ENCODE measurements at regions not wholly inside any gene's neighbourhood (a gene's known extent, or its start where the extent isn't known, plus 50 kb on each side); places are given as distances from the start of the nearest gene placed in this dataset.
A peak's percentile ranks its signal among the peaks of the same experiment; 100 is the strongest.

- DNase-seq (ENCODE audit: low spot score): no peak
Measured at GRCh38 chr15:61530769-61531168, 301.7 kb upstream of the RORA start.

- peak; percentile 51 for DNase-seq (ENCODE audit: low spot score)
Measured at GRCh38 chr15:61528581-61528910, 299.4 kb upstream of the RORA start.

DNA sequence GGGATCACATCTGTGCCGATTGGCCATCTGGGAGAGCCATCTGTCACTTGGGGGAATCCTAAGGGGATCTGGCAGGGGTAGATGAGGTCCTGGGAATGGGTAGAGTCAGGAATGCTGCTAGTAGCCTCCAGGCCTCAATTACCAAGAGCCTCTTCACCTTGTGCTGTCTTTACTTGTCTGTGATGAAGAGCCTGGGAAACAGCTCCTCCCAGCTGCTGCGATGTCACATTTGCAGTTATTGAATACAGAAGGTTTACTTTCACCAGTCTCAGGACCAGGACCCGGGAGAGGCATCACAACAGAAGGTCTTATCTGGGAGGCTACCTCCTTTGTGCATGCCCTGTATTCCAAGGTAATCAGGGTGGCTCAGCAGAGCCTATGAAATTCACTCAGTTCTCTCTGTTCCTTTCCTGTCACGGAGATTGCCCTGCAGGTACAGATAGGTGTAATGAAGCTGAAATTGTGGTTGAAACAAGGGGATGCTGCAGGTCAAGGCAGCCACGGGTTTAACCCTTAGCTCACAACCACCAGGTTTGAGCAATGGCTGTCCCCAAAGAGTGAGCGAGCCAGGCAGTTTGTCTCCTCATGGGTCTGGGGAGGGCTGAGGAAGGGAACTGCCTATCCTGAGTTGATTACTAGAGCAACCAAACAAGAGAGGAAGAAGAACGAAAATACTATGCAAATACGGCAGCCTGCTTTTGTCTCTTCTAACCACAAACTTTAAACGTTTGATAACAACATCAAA lies 298.9 kb upstream of the RORA start:
- peak; percentile 10 for DNase-seq (ENCODE audit: low spot score)

- no peak for DNase-seq (ENCODE audit: low spot score)
Measured at GRCh38 chr15:61524545-61524944, 295.4 kb upstream of the RORA start.

DNA sequence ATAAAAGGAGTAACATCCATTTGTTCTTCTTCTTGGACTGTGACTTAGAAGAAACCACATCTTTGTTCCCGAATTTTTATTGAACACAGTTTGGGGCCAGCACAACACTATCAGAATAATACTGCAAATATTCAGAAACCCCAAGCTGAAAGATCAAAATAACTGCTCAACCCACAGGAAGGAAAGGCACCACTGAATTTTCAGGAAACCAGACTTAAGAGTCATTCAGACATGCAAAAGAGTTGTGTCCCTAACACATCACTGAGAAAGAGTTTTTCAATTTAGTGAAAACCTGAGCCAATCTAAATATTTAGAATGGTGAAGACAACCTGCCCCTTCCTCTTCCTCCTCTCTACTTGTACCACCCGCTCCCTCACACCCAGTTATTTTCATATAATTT lies 295.0 kb upstream of the RORA start:
- DNase-seq (ENCODE audit: low spot score): peak; percentile 63

GRCh38 chr15:61522411-61522810 lies 293.3 kb upstream of the RORA start:
- DNase-seq (ENCODE audit: low spot score): no peak

DNA sequence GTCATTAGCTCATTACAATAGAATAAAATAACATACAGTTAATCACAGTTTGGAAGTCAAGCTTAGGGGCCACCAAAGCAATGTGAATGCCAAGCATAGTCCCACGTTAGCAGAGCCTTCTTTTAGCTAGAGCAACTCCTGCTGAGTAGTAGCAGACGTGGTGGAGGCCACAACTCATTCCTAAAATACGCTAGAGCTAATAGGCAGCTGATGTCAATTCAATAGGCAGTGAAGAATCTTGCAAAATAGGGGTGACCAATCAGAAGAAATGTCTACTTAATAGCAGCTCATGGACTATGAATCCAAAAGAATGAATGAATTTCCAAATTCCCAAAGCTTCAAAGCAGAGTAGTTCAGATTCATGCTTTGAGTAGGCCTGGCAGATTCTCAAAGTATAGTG lies 292.9 kb upstream of the RORA start:
- no peak for DNase-seq (ENCODE audit: low spot score)

- no peak for DNase-seq (ENCODE audit: low spot score)
Measured at GRCh38 chr15:61519296-61519695, 290.2 kb upstream of the RORA start.

- DNase-seq (ENCODE audit: low spot score): no peak
Measured at GRCh38 chr15:61518191-61518950, 289.3 kb upstream of the RORA start.

DNA sequence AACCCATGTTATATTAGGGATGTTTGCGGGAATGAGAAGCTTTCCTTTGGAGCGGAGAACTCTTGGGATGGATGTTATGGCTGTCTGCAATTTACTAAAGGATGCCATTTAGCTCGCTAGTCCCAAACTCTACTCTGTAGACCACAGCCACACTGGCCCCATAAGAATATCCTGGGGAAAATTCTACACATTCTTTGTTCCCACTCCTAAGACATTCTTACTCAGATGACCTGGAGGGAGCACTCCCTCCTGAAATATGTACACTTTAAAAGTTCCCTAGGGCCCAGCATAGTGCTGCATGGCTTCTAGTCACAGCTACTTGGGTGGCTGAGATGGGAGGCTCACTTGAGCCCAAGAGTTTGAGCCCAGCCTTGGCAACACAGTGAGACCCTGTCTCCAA lies 288.7 kb upstream of the RORA start:
- DNase-seq (ENCODE audit: low spot score): no peak

DNA sequence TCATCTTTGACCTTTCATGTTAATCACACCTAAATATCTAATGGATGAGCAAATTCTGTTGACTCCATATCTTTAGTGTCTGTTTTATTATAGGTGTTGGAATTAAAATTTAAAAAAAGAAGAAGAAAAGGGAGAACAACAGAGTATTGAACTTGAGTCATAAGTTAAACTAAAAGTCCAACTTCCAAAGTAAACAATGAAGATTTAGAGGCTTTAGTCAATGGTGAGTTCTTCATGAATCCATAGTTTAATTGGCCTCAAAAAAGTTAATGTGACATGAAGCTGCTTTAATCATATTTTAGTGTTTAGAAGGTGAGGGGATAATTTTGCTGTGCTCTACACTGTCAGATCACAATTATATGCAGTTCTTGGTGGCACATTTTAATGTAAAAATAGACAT lies 288.2 kb upstream of the RORA start:
- no peak for DNase-seq (ENCODE audit: low spot score)

GRCh38 chr15:61511756-61512155 lies 282.7 kb upstream of the RORA start:
- DNase-seq (ENCODE audit: low spot score): no peak

DNA sequence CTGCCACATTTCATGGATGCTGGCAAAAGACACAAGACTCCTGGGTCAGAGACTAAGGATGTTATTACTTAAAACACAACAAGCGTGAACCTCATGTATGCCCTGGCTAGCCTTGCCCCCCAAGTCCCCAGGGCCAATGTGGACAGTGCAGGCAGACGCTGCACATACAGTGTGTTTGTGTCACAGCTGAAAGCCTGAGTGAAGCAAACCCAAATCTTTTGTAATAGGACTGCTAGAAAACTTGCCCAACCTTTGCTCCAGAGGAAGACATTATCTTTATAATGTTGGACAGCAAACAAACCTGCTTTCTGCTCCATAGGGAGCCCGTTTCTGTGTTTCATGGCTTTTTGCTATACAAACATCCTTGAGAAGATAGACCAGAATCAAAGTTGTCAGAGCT lies 282.0 kb upstream of the RORA start:
- DNase-seq (ENCODE audit: low spot score): no peak

DNA sequence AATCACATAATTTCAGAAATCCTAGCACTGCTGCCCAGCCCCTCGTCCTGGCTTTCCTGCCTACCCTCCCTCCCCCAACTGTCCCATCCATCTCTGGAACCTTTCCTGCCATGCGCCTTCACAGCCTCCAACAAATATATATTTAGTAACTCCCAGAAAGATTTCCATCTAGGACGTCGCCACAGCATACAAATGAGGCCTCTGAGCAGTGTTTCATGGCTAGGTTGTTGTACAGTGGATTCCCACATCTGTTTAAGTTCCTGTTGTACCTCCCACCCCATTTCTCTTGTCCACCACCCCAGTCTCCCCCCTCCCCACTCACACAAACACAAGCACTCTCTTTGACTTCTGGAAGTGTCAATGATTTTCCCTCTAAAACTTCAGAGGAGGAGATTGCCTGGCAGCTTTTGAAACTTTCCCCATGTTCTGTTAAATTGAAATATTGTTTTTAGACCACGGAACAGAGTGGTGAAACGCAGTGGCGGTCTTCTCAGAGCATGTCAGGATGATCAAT lies 280.3 kb upstream of the RORA start:
- DNase-seq (ENCODE audit: low spot score): no peak

GRCh38 chr15:61503383-61503969 lies 274.4 kb upstream of the RORA start:
- DNase-seq (ENCODE audit: low spot score): no peak

- no peak for DNase-seq (ENCODE audit: low spot score)
Measured at GRCh38 chr15:61501815-61502389, 272.8 kb upstream of the RORA start.

DNA sequence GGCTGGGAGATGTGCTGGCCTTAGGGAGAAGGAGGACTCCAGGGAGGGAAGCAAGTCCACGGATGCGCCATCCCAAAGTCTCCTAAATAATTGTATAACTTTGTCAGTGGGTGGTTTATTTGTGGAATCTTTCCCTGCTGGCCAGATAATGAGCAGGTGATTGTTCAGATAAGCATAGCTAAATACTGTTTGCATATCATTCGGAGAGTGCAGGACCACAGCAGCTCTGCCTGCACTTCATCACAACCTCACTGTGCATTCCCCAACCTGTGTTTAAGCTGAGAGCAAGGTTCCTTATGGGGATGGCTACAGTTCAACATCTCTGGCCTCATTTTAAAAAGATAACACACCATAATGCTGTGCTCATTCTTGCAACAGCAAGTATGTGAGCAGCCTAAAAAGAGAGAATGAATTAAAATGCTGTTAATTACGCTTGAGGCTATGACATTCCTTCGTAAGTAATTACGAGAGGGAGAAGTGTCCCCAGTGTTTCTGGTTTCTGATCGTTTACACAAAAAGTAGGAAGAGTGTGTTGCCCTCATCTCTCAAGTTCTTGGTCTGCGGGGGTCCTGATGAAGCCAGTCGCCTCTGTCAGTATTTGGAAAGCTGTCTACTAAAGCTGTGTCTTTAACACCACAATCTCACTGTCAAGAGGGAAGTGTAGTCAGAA lies 272.0 kb upstream of the RORA start:
- DNase-seq (ENCODE audit: low spot score): no peak

GRCh38 chr15:61500523-61500922 lies 271.4 kb upstream of the RORA start:
- DNase-seq (ENCODE audit: low spot score): no peak

- no peak for DNase-seq (ENCODE audit: low spot score)
Measured at GRCh38 chr15:61499376-61499775, 270.3 kb upstream of the RORA start.

DNA sequence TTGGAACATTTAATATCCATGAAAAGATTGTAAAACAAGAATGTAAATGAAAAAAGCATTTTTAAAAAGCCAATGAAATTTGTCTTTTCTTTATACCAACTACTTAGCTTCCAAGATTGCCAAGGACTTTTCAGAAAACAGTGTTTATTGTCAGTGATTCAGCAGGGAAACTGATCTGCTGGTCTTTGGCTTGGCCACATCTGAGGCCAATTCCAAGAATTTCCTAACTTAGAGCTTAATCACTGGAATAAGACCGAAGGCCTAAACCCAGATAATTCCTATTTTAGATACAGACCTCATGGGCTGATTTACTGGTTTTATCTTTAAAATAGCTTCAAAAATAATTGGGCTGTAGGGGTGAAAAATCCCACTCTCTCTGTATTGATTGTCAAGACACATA lies 260.5 kb upstream of the RORA start:
- DNase-seq (ENCODE audit: low spot score): no peak

DNA sequence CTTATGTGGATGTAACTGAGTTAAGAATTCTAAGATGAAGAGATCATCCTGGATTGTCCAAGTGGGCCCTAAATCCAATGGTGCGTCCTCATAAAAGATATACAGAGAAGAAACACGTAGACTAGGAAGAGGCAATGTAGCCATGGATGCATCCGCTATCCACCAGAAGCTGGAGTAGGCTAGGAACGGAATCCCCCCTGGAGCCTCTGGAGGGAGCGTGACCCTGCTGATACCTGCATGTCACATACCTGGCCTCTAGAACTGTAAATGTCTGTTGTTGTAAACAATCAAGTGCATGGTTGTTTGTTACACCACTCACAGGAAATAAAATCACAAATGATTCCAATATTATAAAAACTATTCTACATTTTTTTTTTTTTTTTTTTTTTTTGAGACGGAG lies 254.5 kb upstream of the RORA start:
- no peak for DNase-seq (ENCODE audit: low spot score)

DNA sequence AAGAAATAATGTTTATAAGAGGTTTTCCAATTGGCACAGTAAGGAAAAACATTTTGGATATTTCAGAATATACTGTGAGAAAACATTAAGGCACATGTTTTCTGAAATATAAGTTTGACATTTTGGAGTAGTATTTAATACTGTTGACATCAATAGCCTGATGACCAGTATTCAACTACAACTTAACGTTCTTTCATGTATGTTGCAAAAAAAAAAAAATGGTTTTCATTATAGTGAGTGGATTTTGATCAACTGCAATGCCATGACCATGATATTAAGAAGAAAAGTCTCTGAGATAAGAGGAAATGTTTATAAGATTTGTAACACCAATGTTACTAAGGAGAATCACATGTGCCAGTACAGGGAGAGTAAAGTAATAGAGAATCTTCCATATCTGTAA lies 252.8 kb upstream of the RORA start:
- DNase-seq (ENCODE audit: low spot score): no peak

Data from kidney capillary endothelial cell (primary cell).